Non-pigmented ciliary epithelial cell (primary cell): ENCODE measurements at regions not wholly inside any gene's neighbourhood (a gene's known extent, or its start where the extent isn't known, plus 50 kb on each side); places are given as distances from the start of the nearest gene placed in this dataset.

ENCODE experiments used
- DNase-seq: peaks from one replicate; pipeline ENCODE4 v3.0.0-alpha.2; 2010; ENCODE audit warnings: low read depth

GRCh38 chr14:26929361-26929760 is 331.5 kb upstream of the NOVA1 start:
- no peak for DNase-seq

- DNase-seq: no peak
These were observed 332.7 kb upstream of the NOVA1 start for GRCh38 chr14:26930576-26930975.

DNA sequence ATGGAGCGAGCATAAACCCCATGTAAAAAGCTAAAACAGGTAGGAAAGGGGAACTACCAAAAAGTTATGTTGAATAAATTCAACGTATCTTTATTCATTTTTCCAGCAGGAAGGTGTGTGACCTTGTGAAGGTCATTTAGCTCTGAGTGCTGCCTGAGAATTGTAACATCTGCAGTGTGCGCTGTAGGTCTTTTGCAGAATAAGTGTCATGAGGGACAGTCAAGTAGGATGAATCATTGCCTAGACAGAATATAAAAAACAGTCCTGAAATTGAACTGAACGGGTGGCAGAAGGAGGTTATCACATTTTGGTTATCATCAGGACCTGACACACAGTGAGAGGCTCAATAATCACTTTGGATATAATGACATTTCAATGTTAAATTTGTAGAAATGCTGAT is 334.8 kb upstream of the NOVA1 start:
- no peak for DNase-seq

DNA sequence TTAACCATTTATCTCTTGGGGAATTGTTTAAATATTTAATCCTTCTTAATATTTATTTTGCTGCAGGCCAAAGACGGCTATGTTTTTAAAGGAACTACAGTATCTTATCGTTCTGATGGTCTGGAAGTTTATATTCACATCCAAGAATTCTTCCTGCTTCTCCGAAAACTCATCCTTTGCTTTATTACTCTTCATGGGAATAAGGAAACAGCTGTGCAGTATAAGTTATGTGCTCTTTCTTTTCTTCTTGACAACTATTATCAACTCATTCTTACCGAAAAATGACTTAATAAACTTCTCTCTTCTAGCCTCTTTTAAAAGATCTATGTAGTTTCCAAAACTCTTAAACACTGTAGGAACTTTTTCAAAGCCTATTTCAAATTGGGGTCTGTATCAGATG is 335.6 kb upstream of the NOVA1 start:
- no peak for DNase-seq

GRCh38 chr14:26934151-26934550 is 336.3 kb upstream of the NOVA1 start:
- DNase-seq: no peak

DNA sequence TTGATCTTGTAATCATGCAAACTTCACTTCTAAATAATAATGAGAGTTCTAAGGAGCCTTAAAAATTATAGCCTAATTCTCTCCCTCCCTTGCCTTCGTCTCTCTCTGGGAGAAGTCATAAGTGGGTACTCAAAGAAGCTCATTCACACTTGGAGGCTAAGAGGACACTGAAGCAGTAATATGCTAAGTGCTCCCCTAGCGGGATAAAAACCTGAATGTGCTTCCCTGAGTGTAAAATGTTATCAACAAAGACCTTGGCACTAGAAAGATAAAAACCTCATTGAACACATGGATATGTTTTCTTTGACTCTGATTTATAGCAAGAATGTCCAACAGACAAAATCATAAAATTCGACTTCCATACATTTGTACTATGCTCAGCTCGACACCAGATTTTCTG is 337.9 kb upstream of the NOVA1 start:
- no peak for DNase-seq

- no peak for DNase-seq
These were observed 340.2 kb upstream of the NOVA1 start for GRCh38 chr14:26938054-26938453.

DNA sequence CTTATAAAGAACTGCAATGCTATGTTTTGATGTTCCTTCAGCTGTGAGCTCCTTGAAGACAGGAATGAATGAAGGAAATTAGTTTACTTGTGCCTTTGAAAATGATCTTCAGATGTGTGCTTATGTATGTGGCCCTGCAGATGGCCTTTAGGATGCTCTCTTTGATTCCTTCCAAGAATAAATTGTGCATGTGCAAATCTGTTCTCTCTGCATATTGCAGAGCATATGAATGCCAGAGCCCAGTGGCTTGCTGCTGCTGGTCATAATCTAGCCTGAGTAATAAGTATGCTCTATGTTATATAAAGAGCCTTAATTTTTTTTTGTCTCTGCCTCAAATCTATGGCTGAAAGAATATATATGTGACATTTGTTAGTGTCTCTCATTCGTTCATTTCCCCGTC is 341.9 kb upstream of the NOVA1 start:
- DNase-seq: no peak

DNA sequence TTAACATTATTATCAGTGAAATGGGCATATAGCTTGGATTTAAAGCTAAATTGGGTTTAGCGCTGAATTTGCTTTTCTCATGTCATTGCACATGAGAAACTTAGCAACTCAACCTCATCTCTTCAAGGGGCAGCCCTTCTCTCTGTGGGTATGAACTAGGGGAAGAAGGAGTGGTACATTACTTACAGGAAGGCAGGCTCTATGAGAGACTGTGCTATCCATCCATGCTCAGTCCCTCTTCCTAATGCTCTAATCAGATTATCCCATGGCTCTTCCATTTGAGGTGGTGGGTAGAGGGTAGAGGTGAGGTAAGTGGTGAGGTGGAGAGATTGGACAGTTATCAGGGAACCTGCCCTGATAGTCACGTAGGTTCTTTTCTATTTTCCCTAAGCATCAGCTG is 343.7 kb upstream of the NOVA1 start:
- no peak for DNase-seq

GRCh38 chr14:26947265-26947664 is 349.4 kb upstream of the NOVA1 start:
- DNase-seq: no peak

GRCh38 chr14:26959437-26959836 is 361.6 kb upstream of the NOVA1 start:
- DNase-seq: no peak

- no peak for DNase-seq
These were observed 362.3 kb upstream of the NOVA1 start for GRCh38 chr14:26959972-26960660.

DNA sequence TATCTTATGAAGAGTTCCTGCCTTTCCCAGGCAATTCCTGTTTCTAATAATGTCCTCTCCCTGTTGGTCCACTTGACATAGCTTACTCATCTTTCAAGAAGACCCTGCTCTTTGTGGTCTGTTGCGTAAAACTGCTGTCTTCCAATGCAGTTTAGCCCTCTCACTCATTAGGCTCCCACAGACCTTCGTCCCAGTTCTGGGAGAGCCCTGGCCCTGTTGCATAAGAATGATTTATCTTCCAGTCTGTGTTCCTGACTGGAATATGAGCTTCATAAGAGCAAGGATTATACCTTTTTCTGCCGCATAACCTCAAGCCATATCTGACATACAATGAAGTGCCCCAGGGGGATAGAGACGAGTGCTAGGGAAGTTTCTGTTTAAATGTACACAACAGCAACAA is 365.9 kb upstream of the NOVA1 start:
- DNase-seq: no peak

GRCh38 chr14:26965490-26965889 is 367.7 kb upstream of the NOVA1 start:
- no peak for DNase-seq

DNA sequence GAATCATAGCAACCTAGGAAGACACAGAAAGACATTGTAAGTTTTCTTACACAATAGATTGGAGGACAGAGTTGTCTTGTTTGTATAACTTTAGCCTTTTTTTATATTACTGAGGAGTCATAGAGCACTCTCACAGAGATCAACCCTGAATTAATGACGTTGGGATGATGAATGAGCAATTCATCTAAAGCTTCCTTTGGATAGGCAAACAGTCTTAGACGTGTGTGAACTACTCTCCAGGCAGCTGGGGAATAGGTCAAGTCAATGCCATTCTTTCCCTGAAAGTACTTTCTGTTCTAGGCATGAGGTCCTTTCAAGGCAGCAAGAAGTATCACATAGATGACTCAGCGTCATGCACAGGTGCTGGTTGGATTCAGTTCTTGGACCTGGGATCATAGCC is 369.1 kb upstream of the NOVA1 start:
- DNase-seq: no peak

DNA sequence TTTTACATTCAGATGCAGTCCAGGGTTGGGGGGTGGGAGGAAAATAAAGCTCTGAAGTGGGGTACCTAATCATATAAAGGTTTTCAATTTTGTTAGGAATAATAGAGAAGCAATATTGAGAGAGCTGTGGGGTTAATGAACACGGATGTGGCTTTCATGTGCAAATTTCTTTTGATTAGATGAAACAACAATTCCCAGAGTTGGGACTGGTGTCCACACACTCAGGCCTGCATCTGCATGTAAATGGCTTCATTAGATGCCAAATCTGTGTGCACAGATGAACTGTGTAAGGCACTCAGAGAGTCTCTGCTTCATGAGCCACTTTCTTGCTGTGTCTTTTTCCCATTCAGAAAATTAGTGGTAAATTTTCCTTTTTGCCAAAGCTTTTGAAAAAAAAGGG is 377.1 kb upstream of the NOVA1 start:
- DNase-seq: no peak

DNA sequence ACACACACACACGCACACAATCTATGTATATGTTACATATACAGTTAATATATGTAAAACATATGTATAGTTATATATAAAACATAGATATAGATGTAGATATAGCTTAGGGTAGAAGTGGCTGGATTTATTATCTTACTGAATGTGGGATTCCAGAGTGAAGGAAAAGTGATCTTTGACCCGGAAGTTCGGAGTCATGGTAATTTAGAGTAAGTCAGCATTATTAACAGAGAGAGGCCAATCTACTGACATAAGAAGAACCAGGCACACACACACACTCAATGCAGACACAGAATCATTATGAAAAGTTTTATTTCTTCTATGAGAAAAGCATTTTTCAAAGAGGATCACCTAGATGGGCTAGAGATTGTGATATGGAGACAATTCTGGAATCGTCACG is 384.2 kb upstream of the NOVA1 start:
- no peak for DNase-seq

DNA sequence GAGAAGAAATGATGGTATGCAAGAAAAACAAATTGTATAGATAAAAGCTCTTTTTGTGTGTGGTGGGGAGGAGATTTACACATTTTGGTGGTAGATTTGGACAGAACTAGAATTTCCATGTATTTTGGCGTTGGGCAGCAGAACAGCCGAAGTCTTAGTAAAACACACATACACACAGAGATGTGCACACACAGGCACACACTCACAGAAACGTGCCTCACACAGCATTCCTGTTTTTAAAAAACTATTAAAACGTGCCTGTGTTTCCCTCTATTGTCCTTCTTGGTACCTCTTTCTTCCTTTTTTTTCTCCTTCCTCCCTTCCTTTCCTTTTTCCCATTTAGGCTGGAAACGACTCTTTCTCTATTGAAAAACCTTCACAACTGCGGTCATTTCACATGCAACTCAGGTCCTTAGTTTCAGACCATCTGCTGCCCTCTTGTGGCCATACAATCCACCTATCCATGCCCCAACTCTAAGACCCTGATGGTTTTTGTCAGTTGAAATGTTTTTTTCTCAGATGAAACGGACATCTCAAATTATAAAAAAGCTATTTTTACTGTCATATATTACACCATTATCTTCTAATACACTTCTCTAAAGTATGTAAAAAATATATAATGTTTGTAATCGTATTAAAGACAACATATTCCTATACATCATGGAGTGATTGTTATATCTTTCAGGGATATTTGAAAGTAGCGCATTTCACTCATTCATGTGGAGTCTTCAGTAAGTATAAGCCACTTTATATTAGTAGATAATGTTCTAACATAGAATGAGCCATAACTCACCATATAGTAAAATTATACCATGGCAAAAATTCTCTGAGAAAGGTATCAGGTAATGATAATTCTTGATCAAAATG is 386.7 kb upstream of the NOVA1 start:
- peak; percentile 13 for DNase-seq

DNA sequence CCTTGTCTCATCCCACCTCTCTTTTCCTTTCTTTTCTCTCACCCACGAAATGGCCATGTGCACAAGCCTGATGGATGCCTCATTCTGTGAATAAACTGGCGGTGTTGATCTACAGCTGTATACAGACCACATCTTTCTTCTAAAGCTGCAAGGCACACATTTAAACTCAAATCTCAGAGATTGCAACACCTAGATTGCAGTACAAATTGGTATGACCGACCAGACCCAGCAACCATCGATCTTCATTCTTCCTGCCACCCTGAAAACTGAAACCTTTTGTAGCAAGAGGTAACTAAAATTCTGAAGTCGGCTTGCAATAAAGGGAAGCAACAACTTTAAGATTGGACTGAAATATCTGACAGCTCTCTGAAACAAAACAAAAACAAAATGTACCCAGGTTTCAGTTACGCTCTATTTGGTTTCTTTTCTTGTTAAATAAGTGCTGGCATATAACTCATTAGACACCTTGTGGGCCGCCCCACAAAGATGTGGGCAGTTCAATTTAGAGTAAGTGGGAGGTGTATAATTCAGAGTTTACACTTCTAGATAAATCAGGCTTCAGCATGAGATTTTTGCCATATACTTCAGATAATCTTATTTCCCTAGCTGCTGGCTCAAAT is 390.0 kb upstream of the NOVA1 start:
- DNase-seq: no peak

DNA sequence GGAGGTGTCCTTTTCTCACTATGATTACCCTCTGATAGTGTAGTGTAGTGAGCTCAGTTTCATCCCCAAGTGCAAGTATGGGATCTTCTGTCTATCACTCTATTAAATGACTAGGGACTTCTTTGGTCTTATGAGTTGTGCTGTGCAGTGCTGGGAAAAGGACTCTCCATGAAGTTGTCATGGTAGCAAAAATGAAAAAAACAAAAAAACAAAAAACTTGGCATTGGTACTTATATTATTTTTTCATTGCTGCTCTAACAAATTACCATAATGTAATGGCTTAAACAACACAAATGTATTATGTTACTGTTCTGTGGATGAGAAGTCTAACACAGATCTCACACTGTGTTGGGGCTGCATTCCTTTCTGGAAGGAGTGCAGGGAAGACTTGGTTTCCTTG is 393.1 kb upstream of the NOVA1 start:
- DNase-seq: no peak

GRCh38 chr14:26992403-26993115 is 394.7 kb upstream of the NOVA1 start:
- no peak for DNase-seq

DNA sequence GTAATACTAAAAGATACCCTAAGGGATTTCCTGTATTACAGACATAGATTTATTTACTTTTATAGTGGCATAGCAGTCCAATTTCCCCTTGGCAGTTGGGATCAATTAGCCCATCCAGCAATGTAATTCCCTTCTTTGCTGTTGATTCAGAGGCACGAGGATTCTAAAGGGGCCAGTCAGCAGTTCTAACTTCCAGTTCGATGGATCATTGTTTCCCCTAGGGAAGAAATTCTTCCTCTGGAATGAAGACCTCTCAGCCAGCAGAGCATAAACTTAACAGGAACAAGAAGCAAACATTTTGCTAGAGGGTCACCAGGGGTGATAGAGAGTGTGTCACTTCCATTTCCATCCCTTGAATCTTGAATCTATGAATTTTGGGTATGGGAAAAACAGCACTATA is 395.7 kb upstream of the NOVA1 start:
- DNase-seq: no peak

DNA sequence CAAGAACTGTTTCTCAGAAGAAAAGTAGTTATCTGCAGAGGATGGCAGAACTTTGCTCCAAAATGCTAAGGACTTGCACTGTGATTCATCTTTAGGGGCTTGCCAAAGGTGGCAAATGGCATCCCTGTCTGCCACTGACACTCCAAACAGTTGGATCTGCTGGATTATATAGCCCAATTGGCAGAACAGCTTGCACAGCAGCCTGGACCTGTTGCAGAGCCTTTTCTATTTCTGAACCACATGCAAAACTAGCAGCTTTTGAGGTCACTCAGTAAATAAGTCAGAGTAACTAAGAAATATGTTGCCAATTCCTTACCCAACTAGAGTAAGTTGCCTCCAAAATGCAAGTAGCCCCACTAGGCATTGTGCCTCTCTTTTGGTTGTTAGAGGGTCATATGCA is 397.5 kb upstream of the NOVA1 start:
- DNase-seq: no peak
